Caco-2 (cell line): ENCODE measurements at regions not wholly inside any gene's neighbourhood (a gene's known extent, or its start where the extent isn't known, plus 50 kb on each side); places are given as distances from the start of the nearest gene placed in this dataset.

Experiments
- BruUV-seq: library from RNA; stranded (reverse); fragments of 400-500 nt; replicated peaks from 2 replicates; lab custom pipeline; 2021; lab: Mats Ljungman, UMichigan
- CTCF ChIA-PET: fragments of 300-600 bp; sonication (Branson Sonifier 250); formaldehyde crosslinking; loops from one replicate; lab custom pipeline; 2022; ENCODE audit warnings: antibody characterized with exemption; lab: Charles Lee
- POLR2A ChIA-PET: fragments of 300-600 bp; sonication (Branson Sonifier 250); formaldehyde crosslinking; loops from one replicate; lab custom pipeline; 2022; ENCODE audit warnings: antibody characterized with exemption; lab: Charles Lee
- DNase-seq, 2 experiments: peaks; one replicate each; pipeline versions ENCODE4 v3.0.0 to v3.0.0-alpha.2; 2020 to 2022
- H3K27me3 ChIP-seq: replicated peaks from 2 replicates; pipeline ENCODE4 v1.6.0; 2011; ENCODE audit warnings: low read length; ENCODE audit not compliant: control insufficient read depth, insufficient read depth
- H3K36me3 ChIP-seq: 2 replicates; pipeline ENCODE4 v1.5.1; 2011; ENCODE audit warnings: low read length; ENCODE audit not compliant: control insufficient read depth, insufficient read depth
- H3K4me1 ChIP-seq: fragments of 250-450 bp; sonication (Bioruptor Pico); 2 replicates; pipeline ENCODE4 v1.5.1; 2020; ENCODE audit warnings: mild to moderate bottlenecking
- H3K4me3 ChIP-seq: 2 replicates; pipeline ENCODE4 v1.5.1; 2011; ENCODE audit warnings: low read depth, mild to moderate bottlenecking, control low read depth, low read length
- H3K9me3 ChIP-seq: fragments of 250-450 bp; sonication (Bioruptor Pico); 2 replicates; pipeline ENCODE4 v1.5.1; 2020; ENCODE audit warnings: mild to moderate bottlenecking, moderate library complexity
- H3K27ac Mint-ChIP-seq: one replicate; pipeline ENCODE4 v1.8.0; 2022; ENCODE audit warnings: mixed read lengths; ENCODE audit not compliant: unreplicated experiment
- H3K27me3 Mint-ChIP-seq: one replicate; pipeline ENCODE4 v1.8.0; 2022; ENCODE audit warnings: mixed read lengths; ENCODE audit not compliant: insufficient read depth, unreplicated experiment
- H3K36me3 Mint-ChIP-seq: one replicate; pipeline ENCODE4 v1.8.0; 2022; ENCODE audit warnings: mild to moderate bottlenecking, mixed read lengths; ENCODE audit not compliant: insufficient read depth, unreplicated experiment
- H3K4me1 Mint-ChIP-seq: one replicate; pipeline ENCODE4 v1.8.0; 2022; ENCODE audit warnings: low read depth, mixed read lengths; ENCODE audit not compliant: unreplicated experiment
- H3K4me3 Mint-ChIP-seq: one replicate; pipeline ENCODE4 v1.8.0; 2022; ENCODE audit warnings: mild to moderate bottlenecking, moderate library complexity, mixed read lengths; ENCODE audit not compliant: unreplicated experiment
- H3K9me3 Mint-ChIP-seq: one replicate; pipeline ENCODE4 v1.8.0; 2022; ENCODE audit warnings: mixed read lengths; ENCODE audit not compliant: unreplicated experiment
- intact Hi-C: fragments of 100-400 bp; cut with micrococcal nuclease; formaldehyde crosslinking; loops from one replicate; pipeline ENCODE4 v1.10.0; 2022; ENCODE audit not compliant: unreplicated experiment
- TF ChIP-seq, protein P1 (sequence below), 2 experiments: fragments of 200-600 bp in 1 of 2; IDR thresholded peaks; 1 replicate in 1 of 2; 2 replicates in 1 of 2; pipeline versions ENCODE4 v1.5.1 to v1.8.0; 2011 to 2022; ENCODE audit warnings: antibody characterized with exemption in 1 of 2, control low read depth in 1 of 2, inconsistent platforms in 1 of 2, low read depth in 1 of 2, low read length in 1 of 2, mild to moderate bottlenecking in 1 of 2, moderate library complexity in 1 of 2; ENCODE audit not compliant: insufficient read depth in 1 of 2, severe bottlenecking in 1 of 2, unreplicated experiment in 1 of 2

DNA sequence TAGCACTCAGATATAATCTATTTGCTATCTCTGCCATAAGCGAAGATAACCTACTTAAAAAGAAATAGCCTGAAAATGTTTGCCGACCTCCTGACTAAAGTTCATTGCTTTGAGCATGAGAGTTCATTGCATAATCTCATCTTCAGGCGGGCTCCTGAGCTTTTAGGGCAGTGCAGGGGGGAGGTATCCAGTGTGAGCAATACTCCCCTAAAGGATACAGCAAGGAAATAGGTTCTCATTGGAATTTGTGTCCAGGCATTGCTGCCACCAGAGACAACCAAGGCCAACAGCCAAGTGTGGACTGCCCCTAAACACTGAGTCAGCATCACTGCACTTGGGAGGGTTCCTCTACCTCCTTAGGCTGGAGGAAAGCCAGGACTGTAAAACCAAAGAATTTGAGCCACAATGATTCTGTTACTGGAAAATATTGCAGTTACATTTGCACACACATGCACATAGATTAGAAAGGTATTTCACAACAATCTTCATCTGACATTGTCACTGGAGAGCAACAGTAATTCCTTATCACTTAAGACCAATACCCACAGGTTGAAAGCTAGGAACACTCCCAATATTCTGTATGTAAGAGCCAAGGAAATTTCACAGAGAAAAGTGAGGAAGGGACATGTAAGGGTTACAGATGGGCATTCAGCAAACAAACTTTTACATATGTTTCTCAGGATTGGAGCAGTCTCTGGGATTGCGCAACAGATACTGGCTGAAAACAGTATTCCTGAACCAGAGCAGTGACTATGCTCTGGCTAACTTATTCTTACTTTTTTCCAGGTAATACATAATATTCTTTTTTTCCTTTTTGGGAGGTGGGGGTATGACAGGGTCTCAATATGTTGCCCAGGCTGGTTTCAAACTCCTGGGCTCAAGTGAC lies 98.6 kb upstream of the TLE1 start:
- peak overlapping the region; percentile 69 for H3K27ac Mint-ChIP-seq
- H3K27me3 Mint-ChIP-seq: no peaks in the 10 kb centered on the region
- TF ChIP-seq, protein P1, sequence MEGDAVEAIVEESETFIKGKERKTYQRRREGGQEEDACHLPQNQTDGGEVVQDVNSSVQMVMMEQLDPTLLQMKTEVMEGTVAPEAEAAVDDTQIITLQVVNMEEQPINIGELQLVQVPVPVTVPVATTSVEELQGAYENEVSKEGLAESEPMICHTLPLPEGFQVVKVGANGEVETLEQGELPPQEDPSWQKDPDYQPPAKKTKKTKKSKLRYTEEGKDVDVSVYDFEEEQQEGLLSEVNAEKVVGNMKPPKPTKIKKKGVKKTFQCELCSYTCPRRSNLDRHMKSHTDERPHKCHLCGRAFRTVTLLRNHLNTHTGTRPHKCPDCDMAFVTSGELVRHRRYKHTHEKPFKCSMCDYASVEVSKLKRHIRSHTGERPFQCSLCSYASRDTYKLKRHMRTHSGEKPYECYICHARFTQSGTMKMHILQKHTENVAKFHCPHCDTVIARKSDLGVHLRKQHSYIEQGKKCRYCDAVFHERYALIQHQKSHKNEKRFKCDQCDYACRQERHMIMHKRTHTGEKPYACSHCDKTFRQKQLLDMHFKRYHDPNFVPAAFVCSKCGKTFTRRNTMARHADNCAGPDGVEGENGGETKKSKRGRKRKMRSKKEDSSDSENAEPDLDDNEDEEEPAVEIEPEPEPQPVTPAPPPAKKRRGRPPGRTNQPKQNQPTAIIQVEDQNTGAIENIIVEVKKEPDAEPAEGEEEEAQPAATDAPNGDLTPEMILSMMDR (IDR thresholded peaks at IDR 0.05; ENCODE audit: insufficient read depth in 1 of 2, low read depth in 1 of 2, low read length in 1 of 2, severe bottlenecking in 1 of 2, unreplicated experiment in 1 of 2): no peak
- no TSS peak for BruUV-seq
- Histone ChIP-seq H3K9me3 (no peaks in the 10 kb centered on the region), H3K4me1 (peaks cover 24% of the 10 kb centered on the region), H3K27me3 (no peaks in the 10 kb centered on the region), H3K4me3 (no peak overlapping the region), H3K36me3 (no peaks in the 10 kb centered on the region)
- ChIA-PET CTCF (no interaction called here), POLR2A (no interaction called here)
- peak; percentile 60 to 77 for DNase-seq
- no peaks in the 10 kb centered on the region for H3K9me3 Mint-ChIP-seq
- intact Hi-C loops: loop anchor here (1.0 to 10.0 kb wide), 3 partner anchors 26 to 913 kb away; partner anchors contain the start of gene TLE1
- H3K36me3 Mint-ChIP-seq: peaks cover 6% of the 10 kb centered on the region
- peak overlapping the region; percentile 43 for H3K4me3 Mint-ChIP-seq
- peaks cover 5% of the 10 kb centered on the region for H3K4me1 Mint-ChIP-seq

DNA sequence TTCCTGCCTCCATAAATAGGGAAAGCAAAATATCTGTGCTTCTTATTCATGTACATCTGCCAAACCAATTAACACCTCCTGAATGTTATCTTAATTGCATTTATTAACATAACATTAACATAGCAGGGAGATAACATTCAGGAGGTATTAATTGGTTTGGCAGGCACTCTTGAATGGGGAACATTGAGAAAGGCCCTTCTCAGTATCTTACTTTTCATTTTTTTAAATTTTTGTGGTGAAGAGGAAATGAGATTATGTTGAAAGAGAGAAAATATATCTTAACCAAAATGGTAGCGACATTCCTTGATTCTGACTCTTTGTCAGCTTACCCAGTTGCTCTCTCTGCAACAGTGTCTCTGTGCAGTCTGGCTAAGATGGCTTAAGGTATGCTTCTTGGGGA lies 100.4 kb upstream of the TLE1 start:
- intact Hi-C loops: loop anchor here (10.0 kb wide), 1 partner anchor 915 kb away; no protein-coding TSS in a partner anchor
- H3K36me3 Mint-ChIP-seq: peaks cover 6% of the 10 kb centered on the region
- H3K27ac Mint-ChIP-seq: no peak overlapping the region
- no TSS peak for BruUV-seq
- no peaks in the 10 kb centered on the region for H3K9me3 Mint-ChIP-seq
- CTCF ChIA-PET: no interaction called here
- no peak for DNase-seq
- no peaks in the 10 kb centered on the region for H3K27me3 ChIP-seq
- H3K36me3 ChIP-seq: no peaks in the 10 kb centered on the region
- H3K4me1 ChIP-seq: peaks cover 24% of the 10 kb centered on the region
- no peak overlapping the region for H3K4me3 Mint-ChIP-seq
- POLR2A ChIA-PET: no interaction called here
- no peaks in the 10 kb centered on the region for H3K9me3 ChIP-seq
- no peak overlapping the region for H3K4me3 ChIP-seq
- H3K4me1 Mint-ChIP-seq: peaks cover 5% of the 10 kb centered on the region
- TF ChIP-seq, protein P1 (IDR thresholded peaks at IDR 0.05; ENCODE audit: insufficient read depth in 1 of 2, low read depth in 1 of 2, low read length in 1 of 2, severe bottlenecking in 1 of 2, unreplicated experiment in 1 of 2): no peak
- H3K27me3 Mint-ChIP-seq: no peaks in the 10 kb centered on the region

DNA sequence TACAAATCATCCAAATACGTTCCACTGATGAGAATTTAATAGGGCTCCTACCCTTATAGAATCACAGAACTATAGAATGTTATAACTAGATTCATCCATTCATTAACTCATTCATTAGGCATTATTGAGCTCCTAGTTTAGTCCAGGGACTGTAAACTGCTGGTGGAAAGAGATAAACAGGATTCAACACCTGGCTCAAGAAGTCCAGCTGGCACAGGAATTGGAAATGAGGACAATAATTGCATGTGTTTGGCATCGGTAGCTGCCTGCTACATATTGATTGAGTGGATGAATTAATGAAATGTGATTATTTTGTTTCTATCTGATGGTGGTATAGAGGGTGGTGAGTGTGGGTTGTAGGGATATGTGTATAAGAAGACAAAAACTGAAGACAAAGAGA lies 100.8 kb upstream of the TLE1 start:
- no peaks in the 10 kb centered on the region for H3K27me3 Mint-ChIP-seq
- ChIA-PET CTCF (no interaction called here), POLR2A (no interaction called here)
- H3K4me1 Mint-ChIP-seq: peaks cover 5% of the 10 kb centered on the region
- no peaks in the 10 kb centered on the region for H3K9me3 ChIP-seq
- no peak for DNase-seq
- no TSS peak for BruUV-seq
- H3K36me3 Mint-ChIP-seq: peaks cover 6% of the 10 kb centered on the region
- intact Hi-C loops: no loop called here
- no peaks in the 10 kb centered on the region for H3K27me3 ChIP-seq
- no peak overlapping the region for H3K4me3 ChIP-seq
- no peaks in the 10 kb centered on the region for H3K9me3 Mint-ChIP-seq
- TF ChIP-seq, protein P1 (IDR thresholded peaks at IDR 0.05; ENCODE audit: insufficient read depth in 1 of 2, low read depth in 1 of 2, low read length in 1 of 2, severe bottlenecking in 1 of 2, unreplicated experiment in 1 of 2): no peak
- H3K36me3 ChIP-seq: no peaks in the 10 kb centered on the region
- H3K27ac Mint-ChIP-seq: no peak overlapping the region
- H3K4me3 Mint-ChIP-seq: no peak overlapping the region
- peaks cover 24% of the 10 kb centered on the region for H3K4me1 ChIP-seq
